ENCODE measurements at regions not wholly inside any gene's neighbourhood (a gene's known extent, or its start where the extent isn't known, plus 50 kb on each side); places are given as distances from the start of the nearest gene placed in this dataset.
"Not testable (repeated sequence)": the region's sequence is repeated elsewhere in the genome, so short reads cannot be mapped to it uniquely, and the experiment has no call there.

GRCh38 chr7:65145008-65145407 lies 138.5 kb upstream of the ERV3-1 start:
- H3K36me3 Mint-ChIP-seq; H3K27me3 ChIP-seq (ENCODE audit: control insufficient read depth in 2 of 2, insufficient read depth in 2 of 2, low read length in 2 of 2); H3K9me3 ChIP-seq (replicated peaks in 1 of 2; ENCODE audit: control insufficient read depth in 1 of 2, insufficient read depth in 1 of 2, low read length in 2 of 2); H2AFZ ChIP-seq (ENCODE audit: insufficient read depth, low read depth, low read length, poor library complexity, severe bottlenecking); H3K4me2 ChIP-seq (replicated peaks; ENCODE audit: extremely low read depth, low read length, poor library complexity, severe bottlenecking); H3K27ac Mint-ChIP-seq; H3K9ac ChIP-seq (ENCODE audit: insufficient read depth, low read length, poor library complexity, severe bottlenecking); intact Hi-C loops (cut with micrococcal nuclease); H3K79me2 ChIP-seq (ENCODE audit: insufficient read depth, low read length); H3K4me3 Mint-ChIP-seq; H3K27ac ChIP-seq (ENCODE audit: low read depth in 1 of 2, low read length in 2 of 2); H3K36me3 ChIP-seq (replicated peaks in 1 of 2; ENCODE audit: control insufficient read depth in 1 of 2, insufficient read depth in 2 of 2, low read length in 2 of 2); H3K4me3 ChIP-seq (replicated peaks in 1 of 3; ENCODE audit: low read depth in 2 of 3, low read length in 3 of 3); H3K4me1 ChIP-seq (ENCODE audit: control insufficient read depth in 1 of 2, insufficient read depth in 2 of 2, low read length in 2 of 2); H3K27me3 Mint-ChIP-seq (ENCODE audit: low read depth in 3 of 3); H3K4me1 Mint-ChIP-seq; H4K20me1 ChIP-seq (ENCODE audit: insufficient read depth, low read length); H3K9me3 Mint-ChIP-seq; DNase-seq: not testable (repeated sequence)
- 100% methylated on average over 1 of the region's 1 CpG for WGBS (ENCODE audit: insufficient coverage)

GRCh38 chr7:65144557-65144956 lies 138.1 kb upstream of the ERV3-1 start:
- H3K9me3 Mint-ChIP-seq; H3K27ac ChIP-seq (ENCODE audit: low read depth in 1 of 2, low read length in 2 of 2); H3K36me3 ChIP-seq (replicated peaks in 1 of 2; ENCODE audit: control insufficient read depth in 1 of 2, insufficient read depth in 2 of 2, low read length in 2 of 2); H3K4me3 ChIP-seq (replicated peaks in 1 of 3; ENCODE audit: low read depth in 2 of 3, low read length in 3 of 3); H3K9me3 ChIP-seq (replicated peaks in 1 of 2; ENCODE audit: control insufficient read depth in 1 of 2, insufficient read depth in 1 of 2, low read length in 2 of 2); DNase-seq; H3K36me3 Mint-ChIP-seq; H3K4me1 ChIP-seq (ENCODE audit: control insufficient read depth in 1 of 2, insufficient read depth in 2 of 2, low read length in 2 of 2); H3K27me3 ChIP-seq (ENCODE audit: control insufficient read depth in 2 of 2, insufficient read depth in 2 of 2, low read length in 2 of 2); H3K4me2 ChIP-seq (replicated peaks; ENCODE audit: extremely low read depth, low read length, poor library complexity, severe bottlenecking); H3K9ac ChIP-seq (ENCODE audit: insufficient read depth, low read length, poor library complexity, severe bottlenecking); H3K79me2 ChIP-seq (ENCODE audit: insufficient read depth, low read length); H3K4me3 Mint-ChIP-seq; intact Hi-C loops (cut with micrococcal nuclease); H4K20me1 ChIP-seq (ENCODE audit: insufficient read depth, low read length); H2AFZ ChIP-seq (ENCODE audit: insufficient read depth, low read depth, low read length, poor library complexity, severe bottlenecking); H3K4me1 Mint-ChIP-seq; H3K27me3 Mint-ChIP-seq (ENCODE audit: low read depth in 3 of 3); H3K27ac Mint-ChIP-seq: not testable (repeated sequence)
- WGBS (ENCODE audit: insufficient coverage): 100% methylated on average over 1 of the region's 2 CpGs

DNA sequence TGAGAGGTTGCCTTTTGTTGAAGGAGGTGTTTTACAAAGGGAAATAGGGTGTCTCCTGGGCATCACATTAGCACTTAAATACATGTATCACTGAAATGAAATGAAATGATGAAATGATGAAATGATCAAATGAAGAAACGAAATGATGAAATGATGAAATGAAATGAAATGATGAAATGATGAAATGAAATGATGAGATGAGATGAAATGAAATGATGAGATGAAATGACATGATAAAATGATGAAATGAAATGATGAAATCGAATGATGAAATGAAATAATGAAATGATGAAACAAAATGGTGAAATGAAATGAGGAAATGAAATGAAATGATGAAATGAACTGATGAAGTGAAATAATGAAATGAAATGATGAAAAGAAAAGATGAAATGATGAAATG lies 137.6 kb upstream of the ERV3-1 start:
- H3K36me3 ChIP-seq (replicated peaks in 1 of 2; ENCODE audit: control insufficient read depth in 1 of 2, insufficient read depth in 2 of 2, low read length in 2 of 2); DNase-seq; H3K4me3 Mint-ChIP-seq; H4K20me1 ChIP-seq (ENCODE audit: insufficient read depth, low read length); intact Hi-C loops (cut with micrococcal nuclease); H3K4me1 ChIP-seq (ENCODE audit: control insufficient read depth in 1 of 2, insufficient read depth in 2 of 2, low read length in 2 of 2); H3K36me3 Mint-ChIP-seq; H3K9ac ChIP-seq (ENCODE audit: insufficient read depth, low read length, poor library complexity, severe bottlenecking); H3K27ac ChIP-seq (ENCODE audit: low read depth in 1 of 2, low read length in 2 of 2); H3K9me3 Mint-ChIP-seq; H3K4me2 ChIP-seq (replicated peaks; ENCODE audit: extremely low read depth, low read length, poor library complexity, severe bottlenecking); H3K4me3 ChIP-seq (replicated peaks in 1 of 3; ENCODE audit: low read depth in 2 of 3, low read length in 3 of 3); H3K4me1 Mint-ChIP-seq; H3K27ac Mint-ChIP-seq; H3K9me3 ChIP-seq (replicated peaks in 1 of 2; ENCODE audit: control insufficient read depth in 1 of 2, insufficient read depth in 1 of 2, low read length in 2 of 2); H2AFZ ChIP-seq (ENCODE audit: insufficient read depth, low read depth, low read length, poor library complexity, severe bottlenecking); H3K79me2 ChIP-seq (ENCODE audit: insufficient read depth, low read length): not testable (repeated sequence)
- H3K27me3 Mint-ChIP-seq (ENCODE audit: low read depth in 3 of 3): peaks cover 2 to 11% (median 8%) of the 10 kb centered on the region in 3 donors
- H3K27me3 ChIP-seq (ENCODE audit: control insufficient read depth in 2 of 2, insufficient read depth in 2 of 2, low read length in 2 of 2): peaks cover 2 to 11% of the 10 kb centered on the region in 2 donors
- WGBS (ENCODE audit: insufficient coverage): no CpG with 5 or more reads among the region's 2 CpGs

DNA sequence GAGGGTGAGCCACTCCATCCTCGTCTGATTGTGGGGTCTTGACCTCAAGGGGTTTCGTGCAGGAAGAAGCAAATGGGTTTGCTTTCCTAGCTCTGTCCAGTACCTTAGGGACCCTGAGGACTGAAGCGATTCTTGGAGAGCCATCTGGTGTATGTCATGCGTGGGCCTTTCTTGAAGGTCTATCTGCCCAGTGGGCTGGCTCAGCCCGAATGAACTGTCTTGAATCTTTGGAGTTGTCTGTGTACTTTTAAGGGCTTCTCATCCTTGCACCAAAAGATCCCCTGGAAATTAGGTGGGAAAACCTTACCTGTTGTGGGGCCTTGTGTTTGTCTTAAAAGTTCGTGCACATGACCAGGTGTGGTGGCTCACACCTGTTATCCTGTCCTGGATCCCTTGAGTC lies 135.4 kb upstream of the ERV3-1 start:
- H3K36me3 ChIP-seq (replicated peaks in 1 of 2; ENCODE audit: control insufficient read depth in 1 of 2, insufficient read depth in 2 of 2, low read length in 2 of 2); H3K27ac Mint-ChIP-seq; H3K4me2 ChIP-seq (replicated peaks; ENCODE audit: extremely low read depth, low read length, poor library complexity, severe bottlenecking); H3K9me3 Mint-ChIP-seq; H3K79me2 ChIP-seq (ENCODE audit: insufficient read depth, low read length); H3K9me3 ChIP-seq (replicated peaks in 1 of 2; ENCODE audit: control insufficient read depth in 1 of 2, insufficient read depth in 1 of 2, low read length in 2 of 2); H3K4me3 ChIP-seq (replicated peaks in 1 of 3; ENCODE audit: low read depth in 2 of 3, low read length in 3 of 3); H2AFZ ChIP-seq (ENCODE audit: insufficient read depth, low read depth, low read length, poor library complexity, severe bottlenecking); H3K4me1 Mint-ChIP-seq; H3K4me1 ChIP-seq (ENCODE audit: control insufficient read depth in 1 of 2, insufficient read depth in 2 of 2, low read length in 2 of 2); H4K20me1 ChIP-seq (ENCODE audit: insufficient read depth, low read length); DNase-seq; H3K36me3 Mint-ChIP-seq; intact Hi-C loops (cut with micrococcal nuclease); H3K9ac ChIP-seq (ENCODE audit: insufficient read depth, low read length, poor library complexity, severe bottlenecking); H3K27ac ChIP-seq (ENCODE audit: low read depth in 1 of 2, low read length in 2 of 2): not testable (repeated sequence)
- peaks cover 2 to 11% (median 9%) of the 10 kb centered on the region in 3 donors for H3K27me3 Mint-ChIP-seq (ENCODE audit: low read depth in 3 of 3)
- WGBS (ENCODE audit: insufficient coverage): 100% methylated on average over 2 of the region's 6 CpGs
- H3K27me3 ChIP-seq (ENCODE audit: control insufficient read depth in 2 of 2, insufficient read depth in 2 of 2, low read length in 2 of 2): peaks cover 2 to 11% of the 10 kb centered on the region in 2 donors
- H3K4me3 Mint-ChIP-seq: peak overlapping the region in 1 of 2 donors; percentile 56
